ENCODE measurements at regions not wholly inside any gene's neighbourhood (a gene's known extent, or its start where the extent isn't known, plus 50 kb on each side); places are given as distances from the start of the nearest gene placed in this dataset.

GRCh38 chr2:2847209-2847676, 516.2 kb upstream of the MYT1L start:
- TF ChIP-seq PATZ1 (CRISPR knock-in tag; IDR thresholded peaks at IDR 0.05; ENCODE audit: borderline replicate concordance) (no peak), ZC3H10 (CRISPR knock-in tag; IDR thresholded peaks at IDR 0.05) (no peak), ZNF8 (CRISPR knock-in tag; IDR thresholded peaks at IDR 0.05) (no peak), ZFP30 (CRISPR knock-in tag; IDR thresholded peaks at IDR 0.05) (no peak)

All from SK-N-SH treated with all-trans-retinoic acid at 6 μM for 48 hours (cell line).